Neural crest cell (in vitro differentiated cells): ENCODE measurements at regions not wholly inside any gene's neighbourhood (a gene's known extent, or its start where the extent isn't known, plus 50 kb on each side); places are given as distances from the start of the nearest gene placed in this dataset.

ENCODE experiments used
- DNase-seq: peaks from one replicate; pipeline ENCODE4 v3.0.0; 2021; ENCODE audit warnings: low read depth, mixed read lengths, low spot score
- H3K27ac Mint-ChIP-seq: one replicate; pipeline ENCODE4 v1.8.0; 2021; ENCODE audit warnings: mild to moderate bottlenecking, mixed read lengths; ENCODE audit not compliant: unreplicated experiment
- H3K27me3 Mint-ChIP-seq: 2 replicates; pipeline ENCODE4 v1.8.0; 2021; ENCODE audit warnings: low read depth, mild to moderate bottlenecking, mixed read lengths
- H3K36me3 Mint-ChIP-seq: 2 replicates; pipeline ENCODE4 v1.8.0; 2021; ENCODE audit warnings: low read depth, mild to moderate bottlenecking, mixed read lengths
- H3K4me1 Mint-ChIP-seq: 2 replicates; pipeline ENCODE4 v1.8.0; 2021; ENCODE audit warnings: mixed read lengths
- H3K4me3 Mint-ChIP-seq: one replicate; pipeline ENCODE4 v1.8.0; 2021; ENCODE audit warnings: mild to moderate bottlenecking, mixed read lengths
- H3K9me3 Mint-ChIP-seq: 2 replicates; pipeline ENCODE4 v1.8.0; 2021; ENCODE audit warnings: mixed read lengths
- CTCF ChIP-seq: fragments of 200-600 bp; sonication (generic); conservative IDR thresholded peaks from 2 replicates; pipeline ENCODE4 v1.5.0; 2021; ENCODE audit warnings: antibody characterized with exemption, mild to moderate bottlenecking

DNA sequence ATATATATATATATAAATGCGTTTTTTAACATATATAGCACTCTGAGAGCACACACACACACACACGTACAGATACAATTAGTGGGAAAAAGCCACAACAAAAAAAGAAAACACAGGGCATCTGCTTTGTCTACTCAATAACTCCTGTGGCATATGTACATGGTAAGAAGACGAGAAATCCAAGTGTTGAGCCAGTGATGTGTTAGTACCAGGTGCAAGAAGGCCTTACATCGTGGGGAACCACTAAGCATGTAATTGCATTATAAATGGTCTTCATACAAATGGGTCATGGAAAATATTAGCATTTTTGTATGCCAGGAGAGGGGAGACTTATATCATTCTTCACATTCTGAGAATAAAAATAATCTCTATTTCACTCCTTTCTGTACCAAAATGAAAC lies 62.7 kb upstream of the FAM47B start:
- Mint-ChIP-seq H3K9me3 (no peaks in the 10 kb centered on the region), H3K4me1 (no peaks in the 10 kb centered on the region)

GRCh38 chrX:34880656-34881055 lies 61.9 kb upstream of the FAM47B start:
- Mint-ChIP-seq H3K27ac (no peak overlapping the region), H3K36me3 (no peaks in the 10 kb centered on the region), H3K4me3 (no peak overlapping the region), H3K4me1 (no peaks in the 10 kb centered on the region), H3K27me3 (no peaks in the 10 kb centered on the region), H3K9me3 (no peaks in the 10 kb centered on the region)
- no peak for TF ChIP-seq CTCF
- no peak for DNase-seq

More for the DNA sequence above, 62.7 kb upstream of the FAM47B start:
- Mint-ChIP-seq H3K27ac (no peak overlapping the region), H3K36me3 (no peaks in the 10 kb centered on the region), H3K4me3 (no peak overlapping the region), H3K27me3 (no peaks in the 10 kb centered on the region)
- no peak for DNase-seq
- TF ChIP-seq CTCF: no peak

- Mint-ChIP-seq H3K4me3 (no peak overlapping the region), H3K4me1 (no peaks in the 10 kb centered on the region), H3K9me3 (no peaks in the 10 kb centered on the region), H3K36me3 (no peaks in the 10 kb centered on the region), H3K27me3 (no peaks in the 10 kb centered on the region), H3K27ac (no peak overlapping the region)
- TF ChIP-seq CTCF: no peak
- no peak for DNase-seq
Observed at GRCh38 chrX:34881671-34882070, 60.9 kb upstream of the FAM47B start.

GRCh38 chrX:34884817-34885216 lies 57.8 kb upstream of the FAM47B start:
- Mint-ChIP-seq H3K4me1 (no peaks in the 10 kb centered on the region), H3K27ac (no peak overlapping the region), H3K4me3 (no peak overlapping the region), H3K36me3 (no peaks in the 10 kb centered on the region), H3K9me3 (no peaks in the 10 kb centered on the region), H3K27me3 (no peaks in the 10 kb centered on the region)
- no peak for DNase-seq
- no peak for TF ChIP-seq CTCF

GRCh38 chrX:34886011-34886410 lies 56.6 kb upstream of the FAM47B start:
- no peak overlapping the region for H3K27ac Mint-ChIP-seq

More at GRCh38 chrX:34886011-34886410, 56.6 kb upstream of the FAM47B start:
- TF ChIP-seq CTCF: no peak
- Mint-ChIP-seq H3K4me3 (no peak overlapping the region), H3K4me1 (no peaks in the 10 kb centered on the region), H3K36me3 (no peaks in the 10 kb centered on the region), H3K27me3 (no peaks in the 10 kb centered on the region), H3K9me3 (no peaks in the 10 kb centered on the region)
- no peak for DNase-seq
